ENCODE measurements at regions not wholly inside any gene's neighbourhood (a gene's known extent, or its start where the extent isn't known, plus 50 kb on each side); places are given as distances from the start of the nearest gene placed in this dataset.

DNA sequence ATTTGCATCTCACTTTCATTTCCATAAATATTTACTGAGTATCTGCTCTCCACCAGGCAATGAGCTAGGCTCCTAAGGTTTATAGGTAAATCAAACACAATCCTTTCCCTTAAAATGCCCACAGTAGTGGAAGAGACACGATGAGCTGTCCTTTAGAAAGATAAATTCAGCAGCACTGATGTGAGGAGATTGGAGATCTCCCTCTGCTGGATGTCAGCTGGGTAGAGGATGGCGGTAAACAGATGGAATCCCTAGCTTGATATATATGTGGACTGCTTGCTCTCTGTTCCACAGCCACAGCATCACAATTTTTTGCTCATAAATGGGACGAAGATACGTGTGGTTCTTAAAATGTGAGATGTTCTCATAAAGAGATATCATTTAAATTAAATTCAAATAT is 216.4 kb upstream of the RASGEF1B start:
- 56% methylated on average over 2 of the region's 4 CpGs for WGBS

DNA sequence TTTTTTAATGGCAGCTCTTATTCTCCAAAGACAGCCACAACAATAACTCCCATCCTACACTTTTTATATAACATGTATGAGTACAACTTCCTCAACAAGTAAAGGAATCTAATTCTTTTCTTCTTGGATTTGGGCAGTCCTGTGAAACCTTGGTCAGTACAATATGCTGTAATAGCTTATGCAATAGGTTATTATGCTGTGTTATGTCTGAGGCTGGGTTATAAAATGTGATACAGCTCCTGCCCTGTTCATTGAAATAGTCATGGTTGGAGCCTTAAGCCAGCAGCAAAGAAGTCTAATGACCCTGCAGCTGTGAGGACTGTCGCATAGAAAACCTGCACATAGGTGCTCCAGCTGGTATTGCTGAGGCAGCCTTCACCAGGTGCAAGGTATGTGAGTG is 215.8 kb upstream of the RASGEF1B start:
- H3K14ac ChIP-seq (ENCODE audit: low read length in 2 of 2), result no peak overlapping the region
- no peaks in the 10 kb centered on the region for H3K4me1 ChIP-seq (ENCODE audit: control insufficient read depth, insufficient read depth, low read depth, low read length)
- no peaks in the 10 kb centered on the region for H3K36me3 ChIP-seq (ENCODE audit: control insufficient read depth in 1 of 2, insufficient read depth in 2 of 2, low read depth in 1 of 2, low read length in 2 of 2)
- H4K91ac ChIP-seq (ENCODE audit: low read length), result no peak overlapping the region
- H2BK5ac ChIP-seq (ENCODE audit: low read depth, low read length, poor library complexity, severe bottlenecking), result no peak overlapping the region
- no peak overlapping the region for H3K27ac ChIP-seq (ENCODE audit: low read length, poor library complexity, severe bottlenecking)
- H2BK12ac ChIP-seq (ENCODE audit: low read length in 2 of 2), result no peak overlapping the region
- no peaks in the 10 kb centered on the region for H3K79me1 ChIP-seq (replicated peaks; ENCODE audit: low read length, poor library complexity, severe bottlenecking)
- H3K23ac ChIP-seq (ENCODE audit: low read length in 2 of 2), result no peak overlapping the region
- no peak overlapping the region for H2AFZ ChIP-seq (ENCODE audit: low read depth, low read length)
- H2AK5ac ChIP-seq (ENCODE audit: low read length, severe bottlenecking), result no peak overlapping the region
- H3K18ac ChIP-seq (ENCODE audit: low read depth in 1 of 2, low read length in 2 of 2), result no peak overlapping the region
- no peak for DNase-seq
- no peaks in the 10 kb centered on the region for H3K9me3 ChIP-seq (ENCODE audit: control insufficient read depth, low read length)
- no peak overlapping the region for H3K4me2 ChIP-seq (ENCODE audit: low read length, poor library complexity, severe bottlenecking)
- H2BK120ac ChIP-seq (ENCODE audit: low read depth, low read length), result no peak overlapping the region
- H3K4me3 ChIP-seq (ENCODE audit: insufficient read depth in 1 of 2, low read depth in 1 of 2, low read length in 2 of 2), result no peak overlapping the region
- H4K8ac ChIP-seq (ENCODE audit: low read length), result no peak overlapping the region
- H2BK15ac ChIP-seq (ENCODE audit: low read depth, poor library complexity, severe bottlenecking), result no peak overlapping the region
- H3K4ac ChIP-seq (ENCODE audit: low read depth in 1 of 2, low read length in 2 of 2), result no peak overlapping the region
- no peak overlapping the region for H3K9ac ChIP-seq (ENCODE audit: low read length)
- no peaks in the 10 kb centered on the region for H3K27me3 ChIP-seq (ENCODE audit: control insufficient read depth in 1 of 2, insufficient read depth in 1 of 2, low read length in 2 of 2)
- 100% methylated on average over 1 of the region's 1 CpG for WGBS

More for the DNA sequence above, 216.4 kb upstream of the RASGEF1B start:
- Histone ChIP-seq H3K27me3 (ENCODE audit: control insufficient read depth in 1 of 2, insufficient read depth in 1 of 2, low read length in 2 of 2) (no peaks in the 10 kb centered on the region), H2AFZ (ENCODE audit: low read depth, low read length) (no peak overlapping the region), H3K79me1 (replicated peaks; ENCODE audit: low read length, poor library complexity, severe bottlenecking) (no peaks in the 10 kb centered on the region), H3K27ac (ENCODE audit: low read length, poor library complexity, severe bottlenecking) (no peak overlapping the region), H3K14ac (ENCODE audit: low read length in 2 of 2) (no peak overlapping the region), H3K9me3 (ENCODE audit: control insufficient read depth, low read length) (no peaks in the 10 kb centered on the region), H4K91ac (ENCODE audit: low read length) (no peak overlapping the region), H2BK120ac (ENCODE audit: low read depth, low read length) (no peak overlapping the region), H2BK12ac (ENCODE audit: low read length in 2 of 2) (no peak overlapping the region), H3K4me2 (ENCODE audit: low read length, poor library complexity, severe bottlenecking) (no peak overlapping the region), H3K4me3 (ENCODE audit: insufficient read depth in 1 of 2, low read depth in 1 of 2, low read length in 2 of 2) (no peak overlapping the region), H2BK5ac (ENCODE audit: low read depth, low read length, poor library complexity, severe bottlenecking) (no peak overlapping the region), H3K4me1 (ENCODE audit: control insufficient read depth, insufficient read depth, low read depth, low read length) (no peaks in the 10 kb centered on the region), H2BK15ac (ENCODE audit: low read depth, poor library complexity, severe bottlenecking) (no peak overlapping the region), H4K8ac (ENCODE audit: low read length) (no peak overlapping the region), H3K36me3 (ENCODE audit: control insufficient read depth in 1 of 2, insufficient read depth in 2 of 2, low read depth in 1 of 2, low read length in 2 of 2) (no peaks in the 10 kb centered on the region), H3K9ac (ENCODE audit: low read length) (no peak overlapping the region), H2AK5ac (ENCODE audit: low read length, severe bottlenecking) (no peak overlapping the region), H3K23ac (ENCODE audit: low read length in 2 of 2) (no peak overlapping the region), H3K4ac (ENCODE audit: low read depth in 1 of 2, low read length in 2 of 2) (no peak overlapping the region), H3K18ac (ENCODE audit: low read depth in 1 of 2, low read length in 2 of 2) (no peak overlapping the region)
- DNase-seq, result no peak

DNA sequence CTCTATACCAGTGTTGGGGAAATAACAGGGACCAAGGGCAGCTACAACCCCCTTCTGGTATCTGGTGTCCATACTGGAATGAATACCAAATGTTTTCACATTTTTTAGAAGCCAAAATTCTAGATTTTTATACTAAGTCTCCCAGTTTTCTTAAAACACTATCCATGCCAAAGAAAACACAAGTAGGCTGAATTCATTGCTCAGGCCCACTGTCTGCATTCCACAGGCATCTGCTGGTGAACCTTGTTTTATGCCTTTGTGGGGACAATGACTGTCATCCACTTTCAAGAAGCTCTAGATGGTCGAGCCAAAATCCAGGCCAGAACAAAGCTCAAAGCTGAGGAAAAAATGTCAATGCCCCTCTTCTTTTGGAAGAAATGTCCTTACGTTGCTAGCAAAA is 213.4 kb upstream of the RASGEF1B start:
- no peak overlapping the region for H4K91ac ChIP-seq (ENCODE audit: low read length)
- H2BK15ac ChIP-seq (ENCODE audit: low read depth, poor library complexity, severe bottlenecking), result no peak overlapping the region
- H3K9me3 ChIP-seq (ENCODE audit: control insufficient read depth, low read length), result no peaks in the 10 kb centered on the region
- H4K8ac ChIP-seq (ENCODE audit: low read length), result no peak overlapping the region
- no peaks in the 10 kb centered on the region for H3K4me1 ChIP-seq (ENCODE audit: control insufficient read depth, insufficient read depth, low read depth, low read length)
- H3K14ac ChIP-seq (ENCODE audit: low read length in 2 of 2), result no peak overlapping the region
- no peak overlapping the region for H3K4me3 ChIP-seq (ENCODE audit: insufficient read depth in 1 of 2, low read depth in 1 of 2, low read length in 2 of 2)
- no peak overlapping the region for H3K4ac ChIP-seq (ENCODE audit: low read depth in 1 of 2, low read length in 2 of 2)
- H2BK120ac ChIP-seq (ENCODE audit: low read depth, low read length), result no peak overlapping the region
- H3K18ac ChIP-seq (ENCODE audit: low read depth in 1 of 2, low read length in 2 of 2), result no peak overlapping the region
- no peak overlapping the region for H2AFZ ChIP-seq (ENCODE audit: low read depth, low read length)
- no peak overlapping the region for H3K9ac ChIP-seq (ENCODE audit: low read length)
- no peak overlapping the region for H3K27ac ChIP-seq (ENCODE audit: low read length, poor library complexity, severe bottlenecking)
- 77% methylated on average over 2 of the region's 2 CpGs for WGBS
- H3K23ac ChIP-seq (ENCODE audit: low read length in 2 of 2), result no peak overlapping the region
- H2AK5ac ChIP-seq (ENCODE audit: low read length, severe bottlenecking), result no peak overlapping the region
- H3K4me2 ChIP-seq (ENCODE audit: low read length, poor library complexity, severe bottlenecking), result no peak overlapping the region
- H2BK12ac ChIP-seq (ENCODE audit: low read length in 2 of 2), result no peak overlapping the region
- DNase-seq, result no peak
- H2BK5ac ChIP-seq (ENCODE audit: low read depth, low read length, poor library complexity, severe bottlenecking), result no peak overlapping the region
- no peaks in the 10 kb centered on the region for H3K79me1 ChIP-seq (replicated peaks; ENCODE audit: low read length, poor library complexity, severe bottlenecking)
- H3K27me3 ChIP-seq (ENCODE audit: control insufficient read depth in 1 of 2, insufficient read depth in 1 of 2, low read length in 2 of 2), result no peaks in the 10 kb centered on the region
- H3K36me3 ChIP-seq (ENCODE audit: control insufficient read depth in 1 of 2, insufficient read depth in 2 of 2, low read depth in 1 of 2, low read length in 2 of 2), result no peaks in the 10 kb centered on the region

DNA sequence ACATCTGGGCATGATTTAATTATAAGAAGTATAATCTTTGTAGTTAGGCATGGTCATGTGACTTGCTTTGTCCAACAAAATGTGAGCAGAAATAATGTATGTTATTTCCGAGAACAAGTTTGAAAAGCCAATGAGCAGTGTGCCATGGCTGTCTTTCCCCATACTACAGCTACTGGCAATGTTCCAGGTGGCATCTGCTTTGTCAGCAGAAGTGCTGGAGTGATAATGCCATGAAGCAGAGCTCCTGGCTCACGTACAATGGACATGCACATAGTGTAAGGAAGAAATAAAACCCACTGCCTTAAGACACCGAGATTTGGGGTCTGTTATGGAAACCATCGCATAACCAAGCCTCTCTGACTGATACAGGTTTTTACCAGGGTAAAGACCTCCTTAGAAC is 212.6 kb upstream of the RASGEF1B start:
- H4K8ac ChIP-seq (ENCODE audit: low read length), result no peak overlapping the region
- H3K4me3 ChIP-seq (ENCODE audit: insufficient read depth in 1 of 2, low read depth in 1 of 2, low read length in 2 of 2), result no peak overlapping the region
- H2AFZ ChIP-seq (ENCODE audit: low read depth, low read length), result no peak overlapping the region
- no peak overlapping the region for H3K23ac ChIP-seq (ENCODE audit: low read length in 2 of 2)
- no peak overlapping the region for H3K4ac ChIP-seq (ENCODE audit: low read depth in 1 of 2, low read length in 2 of 2)
- H3K9me3 ChIP-seq (ENCODE audit: control insufficient read depth, low read length), result no peaks in the 10 kb centered on the region
- H3K4me1 ChIP-seq (ENCODE audit: control insufficient read depth, insufficient read depth, low read depth, low read length), result no peaks in the 10 kb centered on the region
- no peak overlapping the region for H3K18ac ChIP-seq (ENCODE audit: low read depth in 1 of 2, low read length in 2 of 2)
- no peak overlapping the region for H2AK5ac ChIP-seq (ENCODE audit: low read length, severe bottlenecking)
- H3K14ac ChIP-seq (ENCODE audit: low read length in 2 of 2), result no peak overlapping the region
- H2BK12ac ChIP-seq (ENCODE audit: low read length in 2 of 2), result no peak overlapping the region
- H3K4me2 ChIP-seq (ENCODE audit: low read length, poor library complexity, severe bottlenecking), result no peak overlapping the region
- no peak overlapping the region for H2BK15ac ChIP-seq (ENCODE audit: low read depth, poor library complexity, severe bottlenecking)
- no peak overlapping the region for H4K91ac ChIP-seq (ENCODE audit: low read length)
- DNase-seq, result no peak
- H3K27ac ChIP-seq (ENCODE audit: low read length, poor library complexity, severe bottlenecking), result no peak overlapping the region
- WGBS, result 87% methylated on average over 4 of the region's 4 CpGs
- H3K79me1 ChIP-seq (replicated peaks; ENCODE audit: low read length, poor library complexity, severe bottlenecking), result no peaks in the 10 kb centered on the region
- no peak overlapping the region for H3K9ac ChIP-seq (ENCODE audit: low read length)
- no peaks in the 10 kb centered on the region for H3K27me3 ChIP-seq (ENCODE audit: control insufficient read depth in 1 of 2, insufficient read depth in 1 of 2, low read length in 2 of 2)
- no peak overlapping the region for H2BK5ac ChIP-seq (ENCODE audit: low read depth, low read length, poor library complexity, severe bottlenecking)
- no peak overlapping the region for H2BK120ac ChIP-seq (ENCODE audit: low read depth, low read length)
- H3K36me3 ChIP-seq (ENCODE audit: control insufficient read depth in 1 of 2, insufficient read depth in 2 of 2, low read depth in 1 of 2, low read length in 2 of 2), result no peaks in the 10 kb centered on the region

Measured in mesenchymal stem cell (in vitro differentiated cells and primary cell).